ENCODE measurements at regions not wholly inside any gene's neighbourhood (a gene's known extent, or its start where the extent isn't known, plus 50 kb on each side); places are given as distances from the start of the nearest gene placed in this dataset.

- Mint-ChIP-seq H3K36me3 (ENCODE audit: low read depth) (no peaks in the 10 kb centered on the region), H3K27ac (no peak overlapping the region), H3K4me1 (peaks cover 2% of the 10 kb centered on the region), H3K27me3 (ENCODE audit: insufficient read depth, low read depth, poor library complexity) (peaks cover 4% of the 10 kb centered on the region), H3K4me3 (no peak overlapping the region), H3K9me3 (no peaks in the 10 kb centered on the region)
- no peak for DNase-seq (ENCODE audit: low spot score)
- Histone ChIP-seq H2AFZ (no peak overlapping the region), H3K36me3 (ENCODE audit: insufficient read depth) (no peaks in the 10 kb centered on the region), H3K4me2 (no peak overlapping the region), H3K27ac (ENCODE audit: low read depth) (no peak overlapping the region), H3K79me2 (replicated peaks; ENCODE audit: insufficient read depth) (no peaks in the 10 kb centered on the region), H3K9me2 (ENCODE audit: insufficient read depth) (no peaks in the 10 kb centered on the region), H3K4me3 (no peak overlapping the region), H4K20me1 (replicated peaks; ENCODE audit: insufficient read depth) (no peaks in the 10 kb centered on the region), H3F3A (replicated peaks; ENCODE audit: low read depth) (no peaks in the 10 kb centered on the region), H3K27me3 (ENCODE audit: insufficient read depth) (no peaks in the 10 kb centered on the region), H3K4me1 (ENCODE audit: insufficient read depth) (no peaks in the 10 kb centered on the region)
- ATAC-seq = no peak
- TF ChIP-seq ZNF462 (CRISPR knock-in tag; IDR thresholded peaks at IDR 0.05) (no peak), EZH2phosphoT487 (IDR thresholded peaks at IDR 0.05; ENCODE audit: unreplicated experiment) (no peak), REST (IDR thresholded peaks at IDR 0.05; ENCODE audit: unreplicated experiment) (no peak), EZH2 (IDR thresholded peaks at IDR 0.05; ENCODE audit: low read depth, unreplicated experiment) (no peak), ETS1 (IDR thresholded peaks at IDR 0.05) (no peak), POLR2AphosphoS5 (IDR thresholded peaks at IDR 0.05; ENCODE audit: low read depth) (no peak), NANOG (IDR thresholded peaks at IDR 0.05; ENCODE audit: borderline replicate concordance) (no peak), ZNF331 (CRISPR knock-in tag; IDR thresholded peaks at IDR 0.05; ENCODE audit: low read depth) (no peak), CREB1 (CRISPR knock-in tag; IDR thresholded peaks at IDR 0.05; ENCODE audit: low read depth) (no peak), JUNB (IDR thresholded peaks at IDR 0.05; ENCODE audit: unreplicated experiment) (no peak), STAT1 (IDR thresholded peaks at IDR 0.05; ENCODE audit: unreplicated experiment) (no peak), ZNF114 (CRISPR knock-in tag; IDR thresholded peaks at IDR 0.05) (no peak), CTCF (conservative IDR thresholded peaks at IDR 0.05; ENCODE audit: low read depth in 2 of 2) (no peak)
These were observed 216.7 kb downstream of the ABHD5 start for GRCh38 chr3:43907508-43907858.
